ENCODE measurements at regions not wholly inside any gene's neighbourhood (a gene's known extent, or its start where the extent isn't known, plus 50 kb on each side); places are given as distances from the start of the nearest gene placed in this dataset.

GRCh38 chr11:92504004-92504403 is 279.4 kb downstream of the FAT3 start:
- DNase-seq = no peak
- Histone ChIP-seq H3K27me3 (peaks cover 0 to 8% (median 0%) of the 10 kb centered on the region in 9 donors), H3K4me1 (no peaks in the 10 kb centered on the region), H3K4me3 (no peak overlapping the region), H3K27ac (no peak overlapping the region), H3K9me3 (no peaks in the 10 kb centered on the region), H3K36me3 (no peaks in the 10 kb centered on the region)
- ATAC-seq = no peak
- no peak for TF ChIP-seq POLR2A (IDR thresholded peaks at IDR 0.05)
- no peak for TF ChIP-seq CTCF (IDR thresholded peaks at IDR 0.05)
- intact Hi-C loops (cut with DNase I) = no loop called here

- Histone ChIP-seq H3K4me3 (no peak overlapping the region), H3K36me3 (no peaks in the 10 kb centered on the region), H3K4me1 (no peaks in the 10 kb centered on the region), H3K9me3 (no peaks in the 10 kb centered on the region), H3K27ac (no peak overlapping the region), H3K27me3 (peaks cover 0 to 8% (median 0%) of the 10 kb centered on the region in 9 donors)
- DNase-seq = no peak
- TF ChIP-seq POLR2A (IDR thresholded peaks at IDR 0.05) (no peak), CTCF (IDR thresholded peaks at IDR 0.05) (no peak)
- intact Hi-C loops (cut with DNase I) = no loop called here
- no peak for ATAC-seq
- 52 to 66% (median 58%) methylated on average over 2 of the region's 2 CpGs for WGBS, 4 donors
These were observed 279.9 kb downstream of the FAT3 start for GRCh38 chr11:92504534-92504933.

GRCh38 chr11:92505689-92506088 is 281.1 kb downstream of the FAT3 start:
- Histone ChIP-seq H3K27ac (no peak overlapping the region), H3K27me3 (peaks cover 0 to 8% (median 0%) of the 10 kb centered on the region in 9 donors), H3K9me3 (no peaks in the 10 kb centered on the region), H3K36me3 (no peaks in the 10 kb centered on the region), H3K4me1 (no peaks in the 10 kb centered on the region), H3K4me3 (no peak overlapping the region)
- intact Hi-C loops (cut with DNase I) = no loop called here
- WGBS, 4 donors = 80 to 91% (median 85%) methylated on average over 4 of the region's 4 CpGs
- TF ChIP-seq POLR2A (IDR thresholded peaks at IDR 0.05) = no peak
- TF ChIP-seq CTCF (IDR thresholded peaks at IDR 0.05) = no peak
- DNase-seq = no peak
- no peak for ATAC-seq

- DNase-seq (no peak), ATAC-seq (no peak)
- Histone ChIP-seq H3K36me3 (no peaks in the 10 kb centered on the region), H3K9me3 (no peaks in the 10 kb centered on the region), H3K4me3 (no peak overlapping the region), H3K4me1 (no peaks in the 10 kb centered on the region), H3K27ac (no peak overlapping the region), H3K27me3 (peaks cover 0 to 8% (median 0%) of the 10 kb centered on the region in 9 donors)
- WGBS, 4 donors = 83 to 84% (median 83%) methylated on average over 4 of the region's 4 CpGs
- intact Hi-C loops (cut with DNase I) = no loop called here
- TF ChIP-seq CTCF (IDR thresholded peaks at IDR 0.05) (no peak), POLR2A (IDR thresholded peaks at IDR 0.05) (no peak)
These were observed 282.3 kb downstream of the FAT3 start for GRCh38 chr11:92506809-92507336.

Data from heart left ventricle (tissue), 16 donors.